Neural cell (in vitro differentiated cells): ENCODE measurements at regions not wholly inside any gene's neighbourhood (a gene's known extent, or its start where the extent isn't known, plus 50 kb on each side); places are given as distances from the start of the nearest gene placed in this dataset.

Experiments used
- EZH2 ChIP-seq: fragments of 200-600, 300-800 bp; shearing (Covaris generic), sonication (generic); IDR thresholded peaks from 2 replicates; pipeline ENCODE4 v1.6.1; 2014; ENCODE audit warnings: antibody characterized with exemption, low read length, borderline replicate concordance, mild to moderate bottlenecking; ENCODE audit not compliant: insufficient read depth, poor library complexity, severe bottlenecking
- MXI1 ChIP-seq: fragments of 450-650 bp; conservative IDR thresholded peaks from 2 replicates; pipeline ENCODE4 v1.6.1; 2014; ENCODE audit warnings: antibody characterized with exemption, mild to moderate bottlenecking; ENCODE audit not compliant: poor library complexity, severe bottlenecking
- RAD21 ChIP-seq: fragments of 450-650 bp; conservative IDR thresholded peaks from 2 replicates; pipeline ENCODE4 v1.6.1; 2014; ENCODE audit warnings: antibody characterized with exemption, mild to moderate bottlenecking, moderate library complexity
- TF ChIP-seq, protein P1 (sequence below): fragments of 450-650 bp; IDR thresholded peaks from 2 replicates; pipeline ENCODE4 v1.5.1; 2014; ENCODE audit warnings: antibody characterized with exemption, mild to moderate bottlenecking, moderate library complexity; ENCODE audit not compliant: poor library complexity, severe bottlenecking
- TF ChIP-seq, protein P2 (sequence below): IDR thresholded peaks from 2 replicates; pipeline ENCODE4 v1.6.1; 2012; ENCODE audit warnings: borderline replicate concordance

DNA sequence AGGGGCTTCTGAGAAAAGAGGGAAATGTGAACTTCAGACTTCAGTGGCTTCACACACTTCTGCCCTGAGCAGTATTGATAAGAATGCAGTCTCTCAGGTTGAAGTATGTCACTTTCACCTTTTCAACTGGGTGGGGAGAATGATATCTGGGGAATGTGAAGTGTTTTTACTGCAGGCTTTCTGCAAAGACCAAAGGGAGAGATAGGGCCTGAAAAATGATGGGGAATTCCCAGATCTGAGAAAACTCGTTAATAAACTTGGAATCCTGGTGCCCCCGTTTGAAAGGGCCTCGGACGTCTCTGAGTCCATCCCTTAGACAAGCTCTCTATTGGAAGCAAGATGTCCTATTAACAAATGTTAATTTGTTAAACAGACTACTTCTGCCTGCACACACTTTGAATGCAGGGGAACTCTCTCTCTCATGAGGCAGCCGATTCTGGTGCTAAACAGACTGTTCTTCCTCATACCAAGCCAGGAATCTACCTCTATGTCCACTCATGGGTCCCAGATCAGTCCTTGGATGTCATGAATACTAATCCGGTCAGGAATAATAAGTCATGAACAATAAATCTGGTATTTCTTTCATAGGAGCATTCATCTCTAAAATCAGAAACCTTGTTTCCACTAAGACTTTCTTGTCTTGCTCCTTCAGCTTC lies 193.6 kb downstream of the JCAD start:
- TF ChIP-seq EZH2 (no peak), MXI1 (no peak), RAD21 (no peak)
- TF ChIP-seq, protein P1, sequence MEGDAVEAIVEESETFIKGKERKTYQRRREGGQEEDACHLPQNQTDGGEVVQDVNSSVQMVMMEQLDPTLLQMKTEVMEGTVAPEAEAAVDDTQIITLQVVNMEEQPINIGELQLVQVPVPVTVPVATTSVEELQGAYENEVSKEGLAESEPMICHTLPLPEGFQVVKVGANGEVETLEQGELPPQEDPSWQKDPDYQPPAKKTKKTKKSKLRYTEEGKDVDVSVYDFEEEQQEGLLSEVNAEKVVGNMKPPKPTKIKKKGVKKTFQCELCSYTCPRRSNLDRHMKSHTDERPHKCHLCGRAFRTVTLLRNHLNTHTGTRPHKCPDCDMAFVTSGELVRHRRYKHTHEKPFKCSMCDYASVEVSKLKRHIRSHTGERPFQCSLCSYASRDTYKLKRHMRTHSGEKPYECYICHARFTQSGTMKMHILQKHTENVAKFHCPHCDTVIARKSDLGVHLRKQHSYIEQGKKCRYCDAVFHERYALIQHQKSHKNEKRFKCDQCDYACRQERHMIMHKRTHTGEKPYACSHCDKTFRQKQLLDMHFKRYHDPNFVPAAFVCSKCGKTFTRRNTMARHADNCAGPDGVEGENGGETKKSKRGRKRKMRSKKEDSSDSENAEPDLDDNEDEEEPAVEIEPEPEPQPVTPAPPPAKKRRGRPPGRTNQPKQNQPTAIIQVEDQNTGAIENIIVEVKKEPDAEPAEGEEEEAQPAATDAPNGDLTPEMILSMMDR, result no peak
- TF ChIP-seq, protein P2, sequence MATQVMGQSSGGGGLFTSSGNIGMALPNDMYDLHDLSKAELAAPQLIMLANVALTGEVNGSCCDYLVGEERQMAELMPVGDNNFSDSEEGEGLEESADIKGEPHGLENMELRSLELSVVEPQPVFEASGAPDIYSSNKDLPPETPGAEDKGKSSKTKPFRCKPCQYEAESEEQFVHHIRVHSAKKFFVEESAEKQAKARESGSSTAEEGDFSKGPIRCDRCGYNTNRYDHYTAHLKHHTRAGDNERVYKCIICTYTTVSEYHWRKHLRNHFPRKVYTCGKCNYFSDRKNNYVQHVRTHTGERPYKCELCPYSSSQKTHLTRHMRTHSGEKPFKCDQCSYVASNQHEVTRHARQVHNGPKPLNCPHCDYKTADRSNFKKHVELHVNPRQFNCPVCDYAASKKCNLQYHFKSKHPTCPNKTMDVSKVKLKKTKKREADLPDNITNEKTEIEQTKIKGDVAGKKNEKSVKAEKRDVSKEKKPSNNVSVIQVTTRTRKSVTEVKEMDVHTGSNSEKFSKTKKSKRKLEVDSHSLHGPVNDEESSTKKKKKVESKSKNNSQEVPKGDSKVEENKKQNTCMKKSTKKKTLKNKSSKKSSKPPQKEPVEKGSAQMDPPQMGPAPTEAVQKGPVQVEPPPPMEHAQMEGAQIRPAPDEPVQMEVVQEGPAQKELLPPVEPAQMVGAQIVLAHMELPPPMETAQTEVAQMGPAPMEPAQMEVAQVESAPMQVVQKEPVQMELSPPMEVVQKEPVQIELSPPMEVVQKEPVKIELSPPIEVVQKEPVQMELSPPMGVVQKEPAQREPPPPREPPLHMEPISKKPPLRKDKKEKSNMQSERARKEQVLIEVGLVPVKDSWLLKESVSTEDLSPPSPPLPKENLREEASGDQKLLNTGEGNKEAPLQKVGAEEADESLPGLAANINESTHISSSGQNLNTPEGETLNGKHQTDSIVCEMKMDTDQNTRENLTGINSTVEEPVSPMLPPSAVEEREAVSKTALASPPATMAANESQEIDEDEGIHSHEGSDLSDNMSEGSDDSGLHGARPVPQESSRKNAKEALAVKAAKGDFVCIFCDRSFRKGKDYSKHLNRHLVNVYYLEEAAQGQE, result no peak
